GM21717 (cell line): ENCODE measurements at regions not wholly inside any gene's neighbourhood (a gene's known extent, or its start where the extent isn't known, plus 50 kb on each side); places are given as distances from the start of the nearest gene placed in this dataset.
A peak's percentile ranks its signal among the peaks of the same experiment; 100 is the strongest.
"Not testable (repeated sequence)": the region's sequence is repeated elsewhere in the genome, so short reads cannot be mapped to it uniquely, and the experiment has no call there.

Experiments used
- ATAC-seq: cut with Tn5 transposase; IDR thresholded peaks from one replicate; pipeline ENCODE4 v1.9.1; 2021; ENCODE audit warnings: mild to moderate bottlenecking, moderate library complexity; ENCODE audit not compliant: unreplicated experiment

DNA sequence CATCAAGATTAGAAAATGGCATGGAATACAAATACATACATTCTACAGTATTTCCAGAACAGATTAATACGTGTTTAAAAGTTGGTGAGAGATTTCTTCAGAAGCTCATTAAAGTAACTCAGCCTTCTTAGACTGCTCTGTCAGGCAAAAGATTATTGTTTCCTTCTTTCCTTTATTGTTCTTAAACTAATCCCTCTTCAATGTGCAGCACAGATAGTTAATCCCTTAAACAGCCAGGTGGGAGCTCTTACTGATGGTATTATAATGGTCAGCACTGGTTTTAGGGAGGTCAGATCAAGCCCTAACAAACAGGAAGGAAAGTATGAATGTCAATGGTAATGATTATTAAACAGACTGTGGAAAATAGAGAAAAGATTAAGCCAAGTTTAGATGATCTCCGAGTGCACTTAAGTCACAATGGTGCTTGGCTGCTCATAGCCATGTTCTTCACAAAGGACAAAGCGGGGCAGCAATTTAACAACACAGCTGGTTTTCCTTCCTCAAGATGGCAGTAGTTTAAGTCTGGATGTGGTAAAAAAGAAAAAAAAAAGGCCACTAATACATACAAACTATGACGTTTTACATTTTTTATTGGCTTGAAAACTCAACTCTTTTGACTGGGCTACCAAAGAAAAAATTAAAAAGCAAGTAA lies 992.6 kb downstream of the PCDH9 start:
- no peak for ATAC-seq

DNA sequence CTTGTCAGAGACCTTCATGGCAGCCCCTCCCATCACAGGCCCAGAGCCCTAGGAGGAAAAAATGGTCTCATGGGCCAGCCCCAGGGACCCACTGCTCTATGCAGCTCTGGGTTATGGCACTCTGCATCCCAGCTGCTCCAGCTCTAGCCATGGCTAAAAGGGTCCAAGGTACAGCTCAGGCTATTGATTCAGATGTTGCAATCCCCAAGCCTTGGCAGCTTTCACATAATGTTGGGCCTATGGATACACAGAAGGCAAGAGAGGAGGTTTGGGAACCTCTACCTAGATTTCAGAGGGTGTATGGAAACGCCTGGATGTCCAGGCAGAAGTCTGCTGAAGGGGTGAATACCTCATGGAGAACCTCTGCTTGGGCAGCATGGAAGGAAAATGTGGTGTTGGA lies 996.0 kb downstream of the PCDH9 start:
- ATAC-seq = no peak

DNA sequence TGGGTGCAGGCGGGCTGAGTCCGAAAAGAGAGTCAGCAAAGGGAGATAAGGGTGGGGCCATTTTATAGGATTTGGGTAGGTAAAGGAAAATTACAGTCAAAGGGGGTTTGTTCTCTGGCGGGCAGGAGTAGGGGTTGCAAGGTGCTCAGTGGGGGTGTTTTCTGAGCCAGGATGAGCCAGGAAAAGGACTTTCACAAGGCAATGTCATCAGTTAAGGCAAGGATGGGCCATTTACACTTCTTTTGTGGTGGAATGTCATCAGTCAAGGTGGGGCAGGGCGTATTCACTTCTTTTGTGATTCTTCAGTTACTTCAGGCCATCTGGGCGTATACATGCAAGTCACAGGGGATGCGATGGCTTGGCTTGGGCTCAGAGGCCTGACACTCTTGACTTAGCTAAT lies 998.2 kb downstream of the PCDH9 start:
- not testable (repeated sequence) for ATAC-seq

DNA sequence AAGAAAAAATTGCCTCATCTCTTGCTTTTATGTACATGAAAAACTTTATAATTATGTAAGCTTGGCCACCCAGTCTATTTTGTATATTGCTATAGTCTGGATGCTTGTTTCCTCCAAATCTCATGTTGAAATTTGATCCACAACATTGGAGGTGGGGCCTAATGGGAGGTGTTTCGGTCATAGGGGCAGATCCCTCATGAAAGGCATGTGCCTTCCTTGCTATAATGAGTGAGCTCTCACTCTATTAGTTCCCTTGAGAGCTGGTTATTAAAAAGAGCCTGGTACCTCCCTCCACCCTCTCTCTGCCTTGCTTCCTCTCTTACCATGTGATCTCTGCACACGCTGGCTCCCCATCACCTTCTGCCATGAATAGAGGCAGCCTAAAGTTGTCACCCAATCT lies 1005.1 kb downstream of the PCDH9 start:
- ATAC-seq = no peak

DNA sequence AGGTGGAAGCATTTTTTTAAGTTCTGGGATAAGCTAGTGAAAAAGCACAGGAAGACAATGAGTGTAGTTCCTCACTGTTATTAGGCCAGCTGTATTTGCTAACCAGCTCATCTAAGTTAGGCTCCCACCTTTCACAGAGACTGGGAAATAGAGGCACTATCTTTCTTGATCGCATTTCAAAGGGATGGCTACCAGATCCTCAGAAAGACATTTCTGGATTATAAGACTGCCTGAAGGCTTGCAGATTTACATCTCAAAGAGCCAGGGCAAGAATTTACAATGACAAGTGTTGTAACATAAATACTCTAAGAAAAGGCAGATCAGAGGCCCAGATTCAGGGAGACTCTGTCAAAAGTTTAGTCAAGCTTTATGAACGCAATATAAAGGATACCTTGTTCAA lies 1005.5 kb downstream of the PCDH9 start:
- ATAC-seq = no peak

DNA sequence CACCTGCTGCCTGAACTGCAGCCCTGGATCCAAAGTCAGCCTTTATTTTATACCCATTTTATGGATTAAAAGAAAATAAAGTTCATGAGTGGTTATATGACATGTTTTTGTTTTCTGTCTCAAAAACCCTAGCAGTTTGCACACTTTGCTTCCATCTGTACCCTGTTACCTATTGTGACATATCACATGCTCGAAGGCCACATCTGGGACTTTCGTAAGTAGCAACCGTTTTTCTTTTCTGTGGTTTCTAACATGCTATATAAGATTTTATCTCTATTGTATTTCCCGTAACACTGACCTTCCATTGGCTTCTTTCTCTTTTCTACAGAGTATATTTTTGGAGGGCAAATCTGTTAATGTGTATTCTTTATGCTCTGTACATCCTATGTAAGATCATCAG lies 1007.2 kb downstream of the PCDH9 start:
- no peak for ATAC-seq

DNA sequence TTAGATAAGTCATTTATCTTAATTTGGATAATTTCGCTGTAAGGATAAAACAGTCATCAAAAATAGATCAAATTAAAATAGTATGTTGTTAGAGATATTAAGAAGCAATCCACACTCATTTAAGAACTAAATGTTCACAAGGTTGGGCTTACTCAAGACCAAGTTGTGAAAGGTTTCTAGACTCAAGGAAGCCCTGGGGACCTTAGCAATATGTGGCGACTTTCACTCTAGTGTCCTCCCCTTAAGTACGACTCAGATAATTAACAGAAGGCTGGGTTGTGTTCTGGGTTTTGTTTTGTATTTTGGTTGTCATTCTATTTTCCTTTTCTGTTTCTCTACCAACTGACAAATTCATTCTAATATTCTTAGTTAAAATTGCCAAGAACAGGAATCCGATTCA lies 1008.0 kb downstream of the PCDH9 start:
- no peak for ATAC-seq

DNA sequence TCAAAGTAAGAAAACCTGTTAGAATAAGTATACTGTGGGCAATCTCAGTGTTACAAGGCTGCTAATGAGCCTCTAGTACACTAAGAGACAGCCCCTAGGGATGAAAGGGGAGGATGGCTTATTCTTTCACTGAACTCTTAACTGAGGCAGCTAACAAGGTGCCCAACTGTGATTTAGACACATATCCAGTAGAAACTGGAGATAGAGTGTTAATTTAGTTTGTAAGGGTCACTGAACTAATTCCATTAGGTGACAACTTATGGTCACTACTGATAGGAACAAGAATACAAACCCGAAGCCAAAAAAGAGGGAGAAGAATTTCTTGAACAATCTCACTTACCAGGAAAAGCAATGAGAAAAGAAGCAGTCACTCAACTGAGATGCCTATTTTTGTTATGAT lies 1010.6 kb downstream of the PCDH9 start:
- no peak for ATAC-seq

DNA sequence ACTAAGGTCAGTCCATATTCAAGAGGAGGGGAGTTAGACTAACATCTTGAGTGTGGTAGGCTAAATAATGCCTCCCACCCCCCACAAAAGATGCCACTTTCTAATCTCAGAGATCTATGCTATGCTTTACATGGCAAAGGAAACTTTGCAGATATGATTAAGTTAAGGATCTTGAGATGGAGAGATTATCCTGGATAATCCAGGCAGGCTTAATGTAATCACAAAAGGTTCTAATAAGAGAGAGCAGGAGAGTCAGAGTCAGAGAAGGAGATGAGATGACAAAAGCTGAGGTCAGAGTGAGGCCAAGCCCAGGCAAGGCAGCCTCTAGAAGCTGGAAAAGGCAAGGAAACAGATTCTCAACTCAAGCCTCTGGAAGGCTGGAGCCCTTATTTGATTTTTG lies 1011.6 kb downstream of the PCDH9 start:
- no peak for ATAC-seq

DNA sequence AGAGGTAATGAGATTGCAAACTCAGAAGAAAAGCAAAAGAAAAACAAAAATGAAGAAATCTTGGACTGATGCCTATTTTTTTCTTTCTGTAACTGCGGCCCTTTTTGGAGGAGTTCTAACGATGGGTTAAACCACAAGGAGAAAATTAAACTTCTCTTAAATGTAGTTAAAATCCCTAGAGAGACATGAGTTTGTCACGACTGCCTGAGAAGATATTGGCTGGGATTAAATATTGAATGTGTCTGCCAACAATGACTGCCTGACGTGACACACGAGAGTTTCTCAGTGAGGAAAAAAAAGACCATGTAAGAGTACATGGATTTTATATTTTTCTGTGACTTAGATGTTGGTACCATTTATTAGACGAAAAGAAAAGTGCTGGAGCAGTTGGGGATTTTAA lies 1013.4 kb downstream of the PCDH9 start:
- no peak for ATAC-seq

DNA sequence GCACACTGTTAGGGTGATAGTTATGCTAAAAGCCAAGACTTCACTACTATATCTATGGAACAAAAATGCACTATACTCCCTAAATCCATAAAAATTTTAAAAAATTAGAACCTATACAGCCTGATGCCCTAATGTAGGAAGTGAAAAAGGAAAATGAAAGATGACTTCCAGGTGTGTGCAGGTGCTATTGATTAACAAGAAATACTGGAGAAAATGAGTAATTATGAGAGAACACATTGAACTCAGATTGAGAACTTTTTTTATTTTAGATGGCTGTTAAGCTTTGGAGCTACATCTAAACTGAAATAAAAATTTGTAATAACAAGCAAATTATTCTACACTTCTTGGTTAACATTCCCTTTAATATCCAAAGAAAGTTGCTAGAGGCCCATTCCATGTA lies 1015.7 kb downstream of the PCDH9 start:
- ATAC-seq = peak; percentile 44

DNA sequence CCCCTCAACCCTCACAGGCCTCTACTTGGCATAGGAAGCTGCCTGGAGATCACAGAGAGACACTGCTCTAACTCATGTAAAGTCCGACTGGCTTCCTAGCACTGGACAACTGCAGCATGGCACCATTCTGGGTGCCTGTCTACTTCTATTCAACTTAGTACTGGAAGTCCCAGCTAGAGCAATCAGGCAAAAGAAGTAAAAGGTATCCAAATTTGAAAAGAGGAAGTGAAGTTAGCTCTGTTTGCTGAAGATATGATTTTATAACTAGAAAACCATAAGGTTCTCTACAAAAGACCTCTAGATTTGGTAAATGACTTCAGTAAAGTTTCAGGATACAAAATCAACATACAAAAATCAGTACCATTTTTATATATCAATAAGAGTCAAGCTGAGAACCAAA lies 1017.6 kb downstream of the PCDH9 start:
- ATAC-seq = peak; percentile 69

DNA sequence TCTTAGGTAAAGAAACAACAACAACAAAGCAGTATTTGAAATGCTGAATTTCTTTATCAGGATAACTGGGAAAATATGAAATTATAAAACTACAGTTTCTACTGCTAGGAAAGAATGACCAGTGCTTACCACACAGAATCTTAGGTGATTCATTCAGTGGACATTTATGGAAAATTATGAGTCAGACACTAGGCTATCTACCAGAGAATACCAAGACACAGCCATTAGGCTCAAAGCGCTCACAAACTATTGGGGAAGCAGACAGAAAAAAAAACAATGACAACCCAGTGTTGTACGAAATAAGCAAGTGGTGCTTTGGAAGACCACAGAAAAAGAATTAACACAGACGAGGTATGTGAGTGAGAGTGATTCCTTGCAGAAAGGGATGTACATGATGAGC lies 1019.5 kb downstream of the PCDH9 start:
- no peak for ATAC-seq

DNA sequence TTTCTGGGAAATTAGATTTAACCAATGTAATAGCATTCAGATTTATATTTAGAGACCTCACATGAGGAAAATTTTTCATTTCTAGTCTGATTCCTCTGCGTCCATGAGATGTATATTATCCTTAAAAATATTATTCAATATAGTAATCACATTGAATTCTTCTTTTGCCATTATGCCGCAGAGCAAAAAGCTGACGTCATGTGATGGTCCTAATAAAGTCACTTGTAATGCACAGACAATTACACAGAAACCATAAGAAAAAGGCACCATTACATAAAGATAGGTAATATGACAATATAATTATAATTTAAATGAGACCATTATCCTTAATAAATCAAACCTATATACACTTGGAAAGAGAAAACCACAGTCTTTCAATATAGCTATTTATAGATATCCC lies 1021.5 kb downstream of the PCDH9 start:
- ATAC-seq = no peak

DNA sequence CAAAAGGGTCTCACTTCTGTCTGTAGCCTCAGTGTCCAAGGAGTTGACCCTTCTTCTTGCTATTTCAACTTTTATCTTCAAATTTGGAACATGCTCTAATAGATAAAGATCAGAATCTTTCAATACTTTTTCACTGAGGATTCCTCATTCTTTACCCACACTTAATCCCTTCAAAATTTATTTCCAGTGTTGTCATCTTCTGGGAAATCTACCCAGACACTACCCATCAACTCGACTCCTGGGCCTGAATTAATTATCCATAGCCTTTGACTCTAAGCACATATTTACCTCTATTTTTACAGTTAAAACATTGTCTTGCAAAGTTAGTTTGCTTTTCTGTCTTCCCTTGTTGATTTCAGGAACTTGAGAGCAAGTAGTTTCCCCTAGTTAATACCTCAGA lies 1022.5 kb downstream of the PCDH9 start:
- ATAC-seq = no peak

DNA sequence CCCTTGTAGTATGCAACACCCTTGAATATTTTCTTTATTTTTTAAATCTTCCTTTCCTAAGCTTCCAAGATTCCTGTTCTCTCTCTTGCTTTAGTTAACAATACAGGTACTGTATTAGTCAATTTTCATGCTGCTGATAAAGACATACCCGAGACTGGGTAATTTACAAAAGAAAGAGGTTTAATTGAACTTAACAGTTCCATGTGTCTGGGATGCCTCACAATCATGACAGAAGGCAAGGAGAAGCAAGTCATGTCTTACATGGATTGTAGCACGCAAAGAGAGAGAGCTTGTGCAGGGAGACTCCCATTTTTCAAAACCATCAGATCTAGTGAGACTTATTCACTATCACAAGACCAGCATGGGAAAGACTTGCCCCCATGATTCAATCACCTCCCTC lies 1024.3 kb downstream of the PCDH9 start:
- no peak for ATAC-seq

DNA sequence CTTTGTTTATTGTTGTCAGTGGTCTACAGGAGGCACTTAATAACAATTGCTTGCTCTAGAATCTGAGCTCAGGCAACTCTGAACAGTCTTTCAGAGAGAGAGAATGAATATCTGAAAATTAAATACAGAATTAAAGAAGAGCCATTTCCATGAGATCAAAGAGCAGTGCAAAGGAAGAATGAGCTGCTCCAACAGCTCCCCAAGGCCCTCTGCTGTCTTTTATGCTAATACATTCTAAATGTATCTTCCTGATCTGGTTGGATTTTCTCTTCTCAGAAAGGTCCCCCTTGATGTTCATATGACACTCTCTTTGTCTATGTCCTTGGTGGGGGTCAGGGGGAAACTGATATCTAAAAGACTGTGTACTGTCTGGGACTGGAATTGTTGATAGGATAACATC lies 1029.6 kb downstream of the PCDH9 start:
- ATAC-seq = no peak

DNA sequence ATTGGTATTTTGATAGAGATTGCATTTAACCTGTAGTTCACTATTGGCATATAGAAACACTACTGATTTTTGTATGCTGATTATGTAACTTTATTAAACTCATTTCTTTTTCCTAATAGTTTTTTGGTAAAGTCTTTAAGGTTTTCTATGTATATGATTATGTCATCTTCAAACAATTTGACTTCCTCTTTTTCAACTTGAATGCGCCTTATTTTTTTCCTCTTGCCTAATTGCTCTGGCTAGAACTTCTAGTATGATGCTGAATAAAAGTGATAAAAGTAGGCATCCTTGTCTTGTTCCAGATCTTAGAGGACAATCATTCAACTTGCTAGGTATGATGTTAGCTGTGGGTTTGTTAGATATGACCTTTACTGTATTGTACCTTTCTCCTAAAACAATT lies 1034.9 kb downstream of the PCDH9 start:
- ATAC-seq = no peak

DNA sequence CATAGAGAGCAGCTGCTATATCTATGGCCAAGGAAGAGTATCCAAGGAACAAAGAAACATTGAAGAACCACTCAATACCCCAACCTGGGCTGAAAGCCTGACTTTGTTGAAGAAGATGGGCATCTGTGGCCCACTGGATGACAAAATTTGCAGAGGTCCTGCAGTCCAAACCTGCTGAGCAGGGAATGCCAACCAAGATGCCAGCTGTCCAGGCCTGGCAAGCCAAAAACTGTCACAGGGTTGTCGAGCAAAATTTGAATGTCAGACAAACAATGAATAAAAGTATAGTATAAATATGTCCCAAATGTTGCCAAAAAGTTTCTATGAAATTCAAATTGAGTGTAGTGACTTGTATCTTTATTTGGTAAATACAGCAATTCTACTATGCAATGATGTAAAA lies 1040.2 kb downstream of the PCDH9 start:
- no peak for ATAC-seq

DNA sequence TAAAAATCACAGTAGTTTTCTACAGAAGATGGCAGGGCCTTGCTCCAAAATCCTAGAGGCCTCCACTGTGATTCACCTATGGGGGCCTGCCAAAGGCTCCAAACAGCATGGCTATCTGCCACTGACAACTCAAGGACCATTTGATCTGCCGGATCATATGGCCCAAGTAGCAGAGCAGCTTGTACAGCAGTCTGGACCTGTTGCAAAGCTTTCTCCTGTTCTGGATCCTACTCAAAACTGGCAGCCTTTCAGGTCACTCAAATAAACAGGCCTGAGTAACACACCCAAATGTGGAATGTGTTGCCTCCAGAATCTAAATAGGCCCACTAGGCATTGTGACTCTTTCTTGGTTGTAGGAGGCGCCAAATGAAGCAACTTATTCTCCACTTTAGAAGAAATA lies 1049.3 kb downstream of the PCDH9 start:
- ATAC-seq = no peak

DNA sequence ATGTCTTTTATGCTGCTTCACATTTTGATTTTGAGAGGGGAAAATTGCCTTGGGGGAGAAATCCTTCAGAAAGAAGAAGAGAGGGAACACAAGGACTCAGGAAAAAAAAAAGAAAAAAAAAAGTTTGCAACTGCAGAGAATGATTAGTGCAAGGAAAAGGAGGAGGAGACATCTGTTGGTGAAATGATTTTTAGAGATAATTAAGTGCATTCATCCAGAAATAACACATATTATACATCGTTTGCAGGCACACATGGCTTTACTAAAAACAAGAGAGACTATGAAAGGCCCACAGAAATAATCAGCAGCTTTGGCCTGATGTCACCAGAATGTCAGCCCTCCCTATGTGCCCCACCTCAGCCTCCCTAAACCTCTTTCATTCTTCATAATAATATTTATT lies 1058.2 kb downstream of the PCDH9 start:
- no peak for ATAC-seq

DNA sequence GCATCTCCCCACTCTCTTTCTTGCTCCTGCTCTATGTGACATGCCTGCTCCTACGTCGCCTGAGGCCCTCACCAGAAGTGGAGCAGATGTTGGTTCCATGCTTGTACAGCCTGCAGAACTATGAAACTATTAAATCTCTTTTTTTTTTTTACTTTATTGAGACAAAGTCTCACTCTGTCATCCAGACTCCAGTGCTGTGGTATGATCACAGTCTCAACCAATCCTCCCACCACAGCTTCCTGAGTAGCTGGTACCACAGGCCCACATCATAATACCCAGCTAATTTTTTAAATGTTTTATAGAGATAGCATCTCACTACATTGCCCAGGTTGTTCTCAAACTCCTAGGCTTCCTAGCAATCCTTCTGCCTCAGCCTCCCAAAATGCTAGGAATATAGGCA lies 1067.7 kb downstream of the PCDH9 start:
- ATAC-seq = no peak

DNA sequence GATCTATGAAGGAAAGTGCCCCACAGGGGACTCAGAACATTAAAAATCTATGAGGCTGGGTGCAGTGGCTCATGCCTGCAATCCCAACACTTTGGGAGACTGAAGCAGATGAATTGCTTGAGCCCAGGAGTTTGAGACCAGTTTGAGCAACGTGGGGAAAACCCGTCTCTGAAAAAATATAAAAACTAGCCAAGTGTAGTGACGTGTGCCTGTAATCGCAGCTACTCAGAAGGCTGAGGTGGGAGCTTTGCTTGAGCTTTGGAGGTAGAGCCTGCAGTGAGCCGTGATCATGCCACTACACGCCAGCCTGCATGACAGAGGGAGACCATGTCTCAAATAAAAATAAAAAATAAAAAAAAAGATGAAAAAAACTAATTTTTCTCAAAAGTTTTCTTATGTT lies 1070.6 kb downstream of the PCDH9 start:
- peak; percentile 93 for ATAC-seq

DNA sequence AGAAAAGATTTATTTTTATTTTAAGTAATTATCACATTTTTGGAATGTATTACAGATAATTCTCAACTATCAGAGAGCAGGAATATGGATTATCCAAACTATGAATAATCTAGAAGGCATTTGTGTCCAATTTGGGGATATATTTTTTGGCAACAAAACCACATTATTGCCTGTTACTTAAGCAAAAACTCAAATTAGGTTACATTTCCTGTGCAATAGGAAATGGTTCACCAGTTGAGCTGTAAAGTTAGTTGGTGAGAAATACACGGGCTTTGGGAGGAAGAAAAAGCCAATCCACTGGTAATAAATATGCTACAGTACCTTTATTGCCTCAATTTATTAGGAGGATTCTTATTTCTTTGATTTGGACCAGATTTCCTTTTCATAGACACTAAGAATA lies 1075.2 kb downstream of the PCDH9 start:
- no peak for ATAC-seq
